GM18511 (cell line): ENCODE measurements at regions not wholly inside any gene's neighbourhood (a gene's known extent, or its start where the extent isn't known, plus 50 kb on each side); places are given as distances from the start of the nearest gene placed in this dataset.
"Not testable (repeated sequence)": the region's sequence is repeated elsewhere in the genome, so short reads cannot be mapped to it uniquely, and the experiment has no call there.

Experiments used
- ATAC-seq: cut with Tn5 transposase; IDR thresholded peaks from one replicate; pipeline ENCODE4 v1.9.1; 2021; ENCODE audit warnings: mild to moderate bottlenecking, moderate library complexity; ENCODE audit not compliant: unreplicated experiment

- no peak for ATAC-seq
Measured at GRCh38 chr12:70008944-70009343, 183.9 kb downstream of the MYRFL start.

DNA sequence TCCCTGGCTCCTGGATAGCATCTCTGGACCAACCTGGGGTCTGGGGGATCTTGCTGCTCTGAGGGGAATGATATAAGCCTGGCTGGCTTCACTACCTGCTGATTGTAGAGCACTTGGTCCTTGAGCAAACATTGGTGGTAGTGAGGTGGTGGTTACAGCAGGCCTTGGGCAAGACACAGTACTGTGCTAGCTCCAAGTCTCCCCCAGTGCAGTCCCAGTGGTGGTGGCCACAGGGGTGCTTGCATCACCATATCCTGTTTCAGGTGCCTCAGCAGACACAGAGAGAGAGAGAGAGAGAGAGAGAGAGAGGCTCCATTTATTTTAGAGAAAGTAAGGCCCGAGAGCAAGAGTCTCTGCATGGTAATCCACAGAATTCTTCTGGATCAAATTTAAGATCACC, 186.3 kb downstream of the MYRFL start:
- ATAC-seq: no peak

DNA sequence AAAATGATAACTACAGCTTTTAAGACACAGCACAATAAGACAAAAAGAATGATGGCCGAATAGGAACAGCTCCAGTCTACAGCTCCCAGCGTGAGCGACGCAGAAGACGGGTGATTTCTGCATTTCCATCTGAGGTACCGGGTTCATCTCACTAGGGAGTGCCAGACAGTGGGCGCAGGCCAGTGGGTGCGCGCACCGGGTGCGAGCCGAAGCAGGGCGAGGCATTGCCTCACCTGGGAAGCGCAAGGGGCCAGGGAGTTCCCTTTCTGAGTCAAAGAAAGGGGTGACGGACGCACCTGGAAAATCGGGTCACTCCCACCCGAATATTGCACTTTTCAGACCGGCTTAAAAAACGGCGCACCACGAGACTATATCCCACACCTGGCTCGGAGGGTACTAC, 188.0 kb downstream of the MYRFL start:
- not testable (repeated sequence) for ATAC-seq

- ATAC-seq: no peak
Measured at GRCh38 chr12:70028515-70028914, 203.5 kb downstream of the MYRFL start.

- no peak for ATAC-seq
Measured at GRCh38 chr12:70028918-70029317, 203.9 kb downstream of the MYRFL start.

- no peak for ATAC-seq
Measured at GRCh38 chr12:70031046-70031445, 206.0 kb downstream of the MYRFL start.

DNA sequence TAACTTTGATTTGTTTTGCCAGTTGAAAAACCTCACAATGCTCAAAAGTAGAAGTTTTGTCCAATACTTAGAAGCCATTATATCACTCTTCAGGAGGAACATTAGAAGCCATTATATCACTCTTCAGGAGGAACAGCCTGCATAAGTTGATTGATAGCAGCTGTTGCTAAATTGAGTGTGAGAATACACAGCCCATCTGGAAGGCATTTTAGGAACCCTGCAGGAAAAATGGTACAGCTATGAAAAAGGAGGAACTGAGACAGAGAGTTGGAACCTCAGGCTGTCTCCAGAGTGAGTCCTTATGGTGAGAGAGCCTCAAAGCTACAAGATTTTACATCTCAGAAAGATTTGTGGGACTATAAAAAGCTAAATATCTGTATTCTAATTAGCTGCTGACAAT, 207.0 kb downstream of the MYRFL start:
- ATAC-seq: no peak

DNA sequence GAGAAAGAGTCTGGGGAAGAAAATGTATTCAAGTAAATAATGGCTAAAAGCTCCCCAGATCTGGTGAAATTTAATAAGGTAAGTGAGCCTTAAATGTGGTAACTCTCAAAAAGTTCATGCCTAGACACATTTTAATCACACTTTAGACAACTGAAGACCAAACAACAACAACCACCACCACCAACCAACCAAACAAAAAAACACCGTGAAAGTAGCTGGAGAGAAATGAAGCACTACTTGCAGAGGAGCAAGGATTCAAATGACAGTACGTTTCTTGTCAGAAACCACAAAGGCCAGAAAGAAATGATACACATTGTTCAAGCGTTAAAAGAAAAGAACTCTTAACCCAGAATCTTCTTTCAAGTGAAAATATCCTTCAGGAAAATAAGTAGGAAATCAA, 208.3 kb downstream of the MYRFL start:
- ATAC-seq: no peak

GRCh38 chr12:70040141-70040540, 203.1 kb upstream of the CNOT2 start:
- no peak for ATAC-seq

DNA sequence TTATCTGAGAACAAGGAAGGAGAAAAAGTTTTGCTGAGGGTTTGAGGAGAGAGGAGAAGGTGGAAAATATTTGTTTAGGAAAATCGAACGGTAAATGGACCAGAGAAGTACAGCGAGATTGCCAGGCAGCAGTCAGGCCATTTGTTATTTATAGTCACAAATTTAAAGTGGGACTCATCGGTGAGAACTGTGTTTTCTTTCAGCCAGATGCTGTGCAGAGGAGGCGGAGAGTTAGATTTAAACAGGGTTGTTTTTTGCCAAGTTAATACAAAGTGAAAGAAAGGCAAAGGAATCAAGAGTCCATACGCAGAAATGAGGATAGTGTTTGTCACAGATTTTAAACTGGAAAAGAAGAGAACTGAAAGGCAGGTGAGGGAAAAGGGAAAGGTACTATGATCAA, 200.6 kb upstream of the CNOT2 start:
- ATAC-seq: no peak

GRCh38 chr12:70043490-70044138, 199.6 kb upstream of the CNOT2 start:
- ATAC-seq: no peak

DNA sequence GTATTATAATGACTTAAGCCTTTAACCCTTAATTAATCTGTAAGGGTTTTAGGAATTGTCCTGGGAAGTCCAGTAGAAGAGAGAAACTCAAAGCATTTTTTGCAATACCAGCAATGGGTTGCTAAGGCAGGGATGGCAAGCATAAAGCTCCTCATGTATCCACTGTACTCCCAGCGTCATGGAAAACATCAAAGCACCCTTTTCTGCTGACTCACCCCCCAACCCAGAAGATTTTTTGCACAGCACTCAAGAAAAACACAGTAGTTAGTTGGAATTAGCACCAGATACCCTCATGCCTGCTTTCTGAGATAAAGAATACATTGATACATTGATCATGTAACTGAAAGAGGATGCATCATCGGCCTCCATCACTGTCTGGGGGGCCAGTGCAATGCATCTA, 199.1 kb upstream of the CNOT2 start:
- no peak for ATAC-seq

DNA sequence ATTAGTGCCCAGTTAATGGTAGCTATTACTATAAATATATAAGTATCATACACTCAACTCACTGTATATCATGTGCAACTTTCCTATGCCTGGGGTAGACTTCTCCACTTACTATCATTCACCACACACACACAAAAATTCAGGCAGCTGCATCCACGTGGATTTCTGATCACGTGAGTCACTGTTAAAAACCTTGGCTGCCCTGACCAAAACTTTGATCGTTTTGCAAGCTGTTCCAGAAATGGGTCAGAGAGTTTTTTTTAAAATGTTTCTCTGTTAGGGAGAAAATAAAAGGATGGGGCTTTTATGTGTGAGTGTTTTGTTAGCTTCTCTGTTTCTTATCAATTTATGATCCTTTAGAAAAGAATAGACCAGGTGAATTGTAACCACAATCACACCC, 198.2 kb upstream of the CNOT2 start:
- ATAC-seq: no peak

DNA sequence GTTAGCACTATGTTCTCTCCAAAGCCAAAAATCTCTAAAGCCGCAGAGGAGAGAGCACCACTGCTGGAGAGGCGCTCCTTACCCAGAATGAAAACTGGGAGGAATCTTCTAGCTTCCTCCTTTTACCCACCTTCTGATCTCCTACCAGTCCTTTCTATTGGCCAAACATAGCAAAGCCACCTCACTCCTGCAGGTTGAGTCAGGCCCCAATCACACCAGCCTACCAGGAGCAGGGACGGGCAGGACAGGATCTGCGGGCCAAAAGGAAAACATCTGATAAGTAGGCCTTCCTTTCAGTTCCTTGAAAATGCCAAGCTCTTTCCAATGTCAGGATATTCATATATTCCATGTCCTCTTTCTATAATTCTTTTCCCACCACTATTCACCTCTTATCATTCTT, 197.7 kb upstream of the CNOT2 start:
- no peak for ATAC-seq

GRCh38 chr12:70048521-70049250, 194.5 kb upstream of the CNOT2 start:
- ATAC-seq: no peak

DNA sequence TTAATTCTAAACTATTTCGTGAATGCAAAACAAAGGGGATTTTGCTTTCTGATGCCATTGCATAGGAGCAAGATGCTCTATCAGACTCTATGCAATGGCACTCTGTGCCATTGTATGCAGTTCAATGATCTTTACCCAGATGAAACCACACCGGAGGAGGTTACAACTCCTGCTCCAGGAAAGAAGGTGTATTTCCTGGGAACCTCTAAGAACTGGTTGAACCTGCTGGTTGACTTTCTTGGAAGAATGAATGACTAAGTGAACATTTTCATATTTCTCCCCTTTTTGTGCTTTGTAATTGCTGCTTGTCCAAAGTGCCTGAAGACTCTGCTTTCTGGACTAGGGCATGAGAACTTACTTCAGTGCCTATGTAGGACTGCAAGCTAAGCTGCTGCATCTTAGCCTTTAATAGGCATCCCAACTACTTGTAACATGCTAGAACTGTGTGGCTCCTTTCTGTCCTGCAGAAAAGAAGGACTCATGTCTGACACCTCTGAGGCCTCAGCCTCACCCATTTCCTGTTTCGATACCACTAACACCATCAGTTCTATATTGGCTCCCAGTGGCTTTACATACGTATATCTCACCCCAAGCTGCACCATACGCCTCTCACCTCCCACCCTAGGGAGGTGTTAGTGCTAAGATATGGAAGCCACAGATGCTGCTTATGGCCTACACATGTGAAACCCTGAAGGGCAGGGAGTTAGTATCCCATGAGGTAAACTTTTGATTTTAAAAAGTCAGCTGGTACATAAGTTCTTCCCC, 193.5 kb upstream of the CNOT2 start:
- peak; percentile 93 for ATAC-seq

- no peak for ATAC-seq
Measured at GRCh38 chr12:70052476-70052875, 190.8 kb upstream of the CNOT2 start.

- ATAC-seq: no peak
Measured at GRCh38 chr12:70052931-70053497, 190.2 kb upstream of the CNOT2 start.

GRCh38 chr12:70059373-70059772, 183.9 kb upstream of the CNOT2 start:
- no peak for ATAC-seq

DNA sequence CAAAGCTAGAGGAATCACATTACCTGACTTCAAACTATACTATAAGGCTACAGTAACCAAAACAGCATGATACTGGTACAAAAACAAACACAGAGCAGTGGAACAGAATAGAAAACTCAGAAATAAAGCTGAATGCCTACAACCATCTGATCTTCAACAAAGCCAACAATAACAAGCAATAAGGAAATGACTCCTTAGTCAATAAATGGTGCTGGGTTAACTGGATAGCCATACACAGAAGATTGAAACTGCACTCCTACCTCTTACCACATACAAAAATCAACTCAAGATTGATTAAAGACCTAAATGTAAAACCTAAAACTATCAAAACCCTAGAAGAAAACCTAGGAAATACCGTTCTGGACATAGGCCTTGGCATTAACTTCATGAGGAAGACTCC, 182.6 kb upstream of the CNOT2 start:
- ATAC-seq: no peak

DNA sequence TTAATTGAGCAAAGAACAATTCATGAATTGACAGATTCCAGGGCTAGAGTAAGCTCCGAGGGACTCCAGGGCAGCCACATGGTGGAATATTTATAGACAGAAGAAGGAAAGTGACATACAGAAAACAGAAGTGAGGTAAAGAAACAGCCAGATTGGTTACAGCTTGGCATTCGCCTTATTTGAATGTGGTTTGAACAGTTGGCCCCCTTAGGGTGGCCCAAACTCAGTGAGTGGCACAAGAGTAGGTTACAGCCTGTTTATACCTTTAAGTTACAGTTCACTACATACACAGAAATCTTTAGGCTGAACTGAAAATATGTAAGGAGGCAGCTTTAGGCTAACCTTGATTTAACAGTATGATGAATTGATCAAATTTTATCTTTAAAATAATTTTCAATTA, 174.5 kb upstream of the CNOT2 start:
- no peak for ATAC-seq
